ENCODE measurements at regions not wholly inside any gene's neighbourhood (a gene's known extent, or its start where the extent isn't known, plus 50 kb on each side); places are given as distances from the start of the nearest gene placed in this dataset.
"Not testable (repeated sequence)": the region's sequence is repeated elsewhere in the genome, so short reads cannot be mapped to it uniquely, and the experiment has no call there.

DNA sequence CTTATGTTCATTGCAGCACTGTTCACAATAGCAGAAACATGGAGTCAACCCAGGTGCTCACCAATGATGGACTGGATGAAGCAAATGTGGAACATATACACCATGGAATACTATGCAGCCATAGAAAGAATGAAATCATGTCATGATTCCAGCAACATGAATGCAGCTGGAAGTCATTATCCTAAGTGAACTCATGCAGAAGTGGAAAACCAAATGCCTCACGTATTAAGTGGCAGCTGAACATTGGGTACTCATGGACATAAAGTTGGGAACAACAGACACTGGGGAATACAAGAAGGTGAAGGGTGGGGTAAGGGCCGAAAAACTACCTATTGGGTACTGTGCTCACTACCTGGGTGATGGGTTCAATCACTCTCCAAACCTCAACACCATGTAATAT lies 915.9 kb downstream of the UQCRFS1 start:
- DNase-seq (ENCODE audit: low read depth in 2 of 2): no peak

DNA sequence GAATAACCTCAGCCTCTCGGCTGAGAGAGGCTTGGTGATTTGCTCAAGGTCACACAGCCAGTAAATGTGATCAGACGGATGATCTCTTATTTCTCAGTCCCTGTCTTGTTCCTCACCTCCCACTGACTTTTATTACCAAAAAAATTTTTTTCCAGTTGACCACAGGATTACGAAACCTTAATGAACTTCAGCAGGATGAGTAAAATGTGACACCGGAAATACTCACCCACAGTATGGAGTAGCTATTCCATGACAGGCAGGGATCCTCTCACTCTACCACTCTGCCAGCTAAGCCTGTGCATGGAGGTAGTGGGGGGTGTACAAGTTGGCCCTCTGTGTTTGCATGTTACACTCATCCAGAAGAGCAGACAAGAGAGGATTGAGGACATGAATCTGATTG lies 916.4 kb downstream of the UQCRFS1 start:
- no peak for DNase-seq (ENCODE audit: low read depth in 2 of 2)

DNA sequence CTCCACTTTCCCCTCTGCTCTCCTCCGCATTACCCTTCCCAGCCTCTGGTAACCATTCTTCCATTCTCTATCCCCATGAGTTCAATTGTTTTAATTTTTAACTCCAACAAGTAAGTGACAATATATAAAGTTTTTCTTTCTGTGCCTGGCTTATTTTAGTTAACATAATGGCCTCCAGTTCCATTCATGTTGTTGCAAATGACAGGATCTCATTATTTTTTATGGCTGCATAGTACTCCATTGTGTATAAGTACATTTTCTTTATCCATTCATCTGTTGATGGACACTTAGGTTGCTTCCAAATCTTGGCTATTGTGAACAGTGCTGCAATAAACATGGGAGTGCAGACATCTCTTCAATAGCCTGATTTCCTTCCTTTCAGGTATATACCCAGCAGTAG lies 918.0 kb downstream of the UQCRFS1 start:
- not testable (repeated sequence) for DNase-seq (ENCODE audit: low read depth in 2 of 2)

DNA sequence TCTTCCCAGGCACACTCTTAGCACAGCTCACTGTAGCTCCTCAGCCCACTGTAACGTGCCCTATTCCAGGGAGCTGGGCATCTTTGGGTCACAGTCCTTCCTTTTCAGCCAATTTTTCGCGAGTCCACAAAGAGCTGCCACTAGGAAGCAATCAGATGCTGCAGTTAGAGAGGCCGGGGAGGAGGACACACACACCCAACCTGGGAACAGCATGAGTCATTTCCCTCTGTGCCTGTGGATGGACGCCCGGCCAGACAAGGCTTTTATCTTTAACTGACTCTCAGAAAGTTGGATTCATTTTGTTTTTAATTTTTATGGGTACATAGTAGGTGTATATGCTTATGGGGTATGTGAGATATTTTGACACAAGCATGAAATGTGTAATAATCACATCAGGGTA lies 918.6 kb downstream of the UQCRFS1 start:
- DNase-seq (ENCODE audit: low read depth in 2 of 2): no peak

DNA sequence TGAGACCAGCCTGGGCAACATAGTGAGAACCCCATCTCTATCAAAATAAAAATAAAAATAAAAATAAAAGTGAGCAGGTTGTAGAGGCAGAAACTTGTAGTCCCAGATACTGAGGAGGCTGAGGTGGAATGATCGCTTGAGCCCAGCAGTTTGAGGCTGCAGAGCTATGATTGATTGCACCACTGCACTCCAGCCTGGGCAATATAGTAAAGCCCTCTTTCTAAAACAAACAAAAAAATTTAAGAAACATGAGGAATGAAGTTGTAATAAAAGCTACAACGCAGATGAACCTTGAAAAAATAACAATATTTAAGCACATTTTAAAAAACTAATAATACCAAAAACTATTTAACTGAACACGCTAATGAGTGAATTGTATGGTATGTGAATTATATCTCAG lies 919.3 kb downstream of the UQCRFS1 start:
- no peak for DNase-seq (ENCODE audit: low read depth in 2 of 2)

DNA sequence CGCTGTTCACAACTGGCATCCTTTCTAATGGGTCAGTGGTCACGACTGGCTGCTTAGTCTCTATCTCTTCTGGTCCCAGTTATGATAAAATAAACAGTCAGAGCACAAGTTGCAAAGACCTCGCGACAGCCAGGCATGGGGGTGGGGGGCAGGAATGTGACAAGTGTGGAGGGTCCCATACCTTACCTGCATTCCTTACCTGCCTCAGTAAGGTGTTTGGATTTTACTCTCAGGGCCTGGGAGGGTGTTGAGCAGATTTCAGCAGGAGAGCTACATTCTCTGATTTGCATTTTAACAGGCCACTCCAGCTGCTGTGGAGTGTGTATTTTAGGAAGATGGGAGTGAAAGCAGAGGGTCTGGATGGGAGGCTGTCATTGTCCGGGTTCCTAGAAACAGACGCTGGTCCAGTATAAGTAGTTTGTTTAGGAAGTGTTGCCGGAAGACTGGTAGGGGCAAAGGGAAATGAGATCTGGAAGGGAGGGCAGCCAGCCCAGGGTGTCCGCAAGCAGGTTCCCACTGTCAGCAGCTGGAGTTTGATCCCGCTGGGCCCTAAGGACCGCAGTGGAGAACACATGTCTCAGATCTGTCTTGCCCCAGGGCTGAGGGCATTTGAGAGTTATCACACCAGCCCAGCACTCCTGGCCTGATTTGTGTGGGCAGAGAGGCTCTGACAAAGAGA lies 920.0 kb downstream of the UQCRFS1 start:
- no peak for DNase-seq (ENCODE audit: low read depth in 2 of 2)

DNA sequence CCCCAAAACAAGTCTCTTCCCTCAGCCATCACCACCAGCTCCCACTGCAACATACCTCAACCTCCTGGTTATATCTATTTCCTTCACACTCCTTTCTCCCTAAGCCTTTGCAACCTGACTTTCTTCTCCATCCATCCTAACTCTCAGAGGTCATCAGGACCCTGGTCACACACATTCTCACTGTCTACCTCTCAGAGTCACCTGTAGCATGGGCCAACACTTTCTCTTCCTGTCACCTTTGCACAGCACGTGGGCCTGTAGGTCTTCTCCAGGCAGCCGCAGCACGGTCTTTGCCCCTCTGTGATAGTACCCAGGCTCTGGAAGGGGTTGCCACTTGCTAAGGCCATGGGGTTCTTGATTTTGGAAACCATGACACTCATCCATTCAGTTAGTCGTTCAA lies 921.1 kb downstream of the UQCRFS1 start:
- DNase-seq (ENCODE audit: low read depth in 2 of 2): no peak

DNA sequence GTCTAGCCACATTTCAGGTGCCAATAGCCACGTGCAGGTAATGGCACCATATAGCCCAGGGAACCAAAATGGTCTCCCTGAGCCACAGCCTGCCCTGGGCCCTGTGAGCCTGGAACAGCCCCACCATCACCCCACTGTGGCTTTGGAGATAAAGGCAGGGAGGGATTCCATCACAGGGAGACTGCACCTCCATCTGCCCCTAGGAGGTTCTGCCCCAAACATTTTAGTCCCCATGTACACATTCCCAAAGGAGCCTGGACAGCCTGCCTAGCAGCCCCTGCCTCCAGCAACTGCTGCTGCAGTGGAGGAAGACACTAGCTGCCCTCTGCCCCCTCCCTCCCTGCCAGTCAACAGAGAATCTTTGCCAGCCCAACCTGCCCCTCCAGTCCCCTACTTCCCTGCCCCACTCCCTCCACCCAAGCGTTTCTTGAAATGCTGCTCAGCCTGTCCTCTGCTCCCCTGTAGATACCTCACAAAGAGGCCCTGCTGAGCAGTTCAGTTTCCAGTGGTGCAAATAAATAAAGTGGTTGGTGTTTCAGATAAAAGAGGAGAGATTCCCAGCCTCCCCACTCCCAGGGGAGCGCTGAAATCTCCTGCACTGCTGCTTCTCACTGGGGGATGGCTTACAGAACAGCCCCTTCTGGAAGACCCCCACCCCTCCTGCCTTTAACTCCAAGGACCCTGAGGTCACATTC lies 921.8 kb downstream of the UQCRFS1 start:
- no peak for DNase-seq (ENCODE audit: low read depth in 2 of 2)

DNA sequence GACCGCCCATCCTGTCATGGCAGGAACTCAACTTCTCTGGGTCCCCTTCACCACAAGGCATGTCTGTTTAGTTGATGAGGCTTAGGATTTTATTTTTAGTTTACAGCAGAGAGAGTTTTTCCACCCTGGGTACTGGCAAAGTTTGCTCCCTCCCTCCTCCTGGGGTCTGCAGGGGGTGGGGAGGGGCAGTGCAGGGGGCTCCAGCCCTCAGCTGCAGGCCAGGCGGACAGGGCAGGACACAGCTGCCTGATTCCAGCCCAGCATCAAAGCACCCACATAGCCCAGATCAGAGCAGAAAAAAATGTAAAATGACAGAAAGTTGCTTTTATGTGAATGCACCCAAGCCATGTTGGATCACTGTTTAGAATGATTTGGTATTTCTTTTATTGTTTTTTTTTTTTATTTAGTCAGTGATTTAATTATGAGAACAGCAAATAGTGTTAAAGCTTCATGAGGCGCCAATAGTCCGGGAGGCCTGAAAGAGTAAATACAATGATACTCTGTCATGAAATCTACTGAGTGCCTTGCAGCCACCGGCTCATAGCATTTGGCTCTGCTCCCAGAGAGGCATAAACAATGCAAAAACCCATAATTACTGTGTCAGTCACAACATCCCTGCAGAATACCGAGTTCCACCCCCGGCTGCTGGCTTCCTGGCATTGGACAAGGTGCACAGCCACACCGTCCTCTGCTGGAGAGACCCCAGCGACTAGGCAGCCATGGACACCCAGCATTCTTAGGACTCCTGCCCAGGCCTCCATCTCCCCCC lies 923.5 kb downstream of the UQCRFS1 start:
- DNase-seq (ENCODE audit: low read depth in 2 of 2): no peak

DNA sequence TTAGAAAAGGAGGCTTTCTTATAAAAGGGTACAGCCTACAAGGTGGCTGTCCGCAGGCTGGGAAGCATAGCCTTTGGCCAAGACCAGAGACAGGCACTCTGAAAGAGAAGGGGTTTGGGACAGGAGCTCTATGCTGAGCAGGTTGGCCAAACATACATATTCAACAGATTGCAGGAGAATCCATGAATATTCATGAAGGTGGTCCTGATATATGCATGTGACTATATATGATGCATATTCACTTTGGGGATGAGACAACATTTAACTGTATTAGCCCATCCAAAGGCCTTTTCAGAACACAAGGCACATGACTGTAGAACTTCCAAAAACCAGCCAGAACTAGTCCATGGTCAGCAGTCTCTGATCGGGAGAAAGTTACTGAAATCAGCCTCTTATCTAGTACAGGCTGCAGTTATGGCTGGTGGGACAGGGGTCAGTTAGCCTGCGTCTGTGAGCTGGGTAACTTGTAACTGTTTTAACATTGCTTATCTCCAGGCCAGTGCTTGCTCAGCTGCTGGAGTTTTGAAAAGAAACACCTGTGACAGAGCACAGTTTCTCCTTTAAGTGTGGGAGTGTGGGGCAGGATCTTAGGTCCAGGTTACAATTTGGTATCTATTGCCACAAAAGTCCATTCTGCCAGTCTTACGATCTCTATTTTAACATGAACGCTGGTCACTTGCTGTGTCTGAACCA lies 924.2 kb downstream of the UQCRFS1 start:
- no peak for DNase-seq (ENCODE audit: low read depth in 2 of 2)

DNA sequence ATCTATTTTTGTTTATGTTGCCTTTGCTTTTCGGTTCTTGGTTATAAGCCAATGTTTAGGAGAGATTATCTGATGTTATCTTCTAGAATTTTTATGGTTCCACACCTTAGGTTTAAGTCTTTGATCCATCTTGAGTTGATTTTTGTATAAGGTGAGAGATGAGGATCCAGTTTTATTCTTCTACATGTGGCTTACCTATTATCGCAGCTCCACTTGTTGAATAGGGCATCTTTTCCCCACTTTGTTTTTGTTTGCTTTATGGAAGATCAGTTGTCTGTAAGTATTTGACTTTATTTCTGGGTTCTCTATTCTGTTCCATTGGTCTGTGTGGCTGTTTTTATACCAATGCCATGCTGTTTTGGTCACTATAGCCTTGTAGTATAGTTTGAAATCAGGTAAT lies 927.0 kb downstream of the UQCRFS1 start:
- no peak for DNase-seq (ENCODE audit: low read depth in 2 of 2)

DNA sequence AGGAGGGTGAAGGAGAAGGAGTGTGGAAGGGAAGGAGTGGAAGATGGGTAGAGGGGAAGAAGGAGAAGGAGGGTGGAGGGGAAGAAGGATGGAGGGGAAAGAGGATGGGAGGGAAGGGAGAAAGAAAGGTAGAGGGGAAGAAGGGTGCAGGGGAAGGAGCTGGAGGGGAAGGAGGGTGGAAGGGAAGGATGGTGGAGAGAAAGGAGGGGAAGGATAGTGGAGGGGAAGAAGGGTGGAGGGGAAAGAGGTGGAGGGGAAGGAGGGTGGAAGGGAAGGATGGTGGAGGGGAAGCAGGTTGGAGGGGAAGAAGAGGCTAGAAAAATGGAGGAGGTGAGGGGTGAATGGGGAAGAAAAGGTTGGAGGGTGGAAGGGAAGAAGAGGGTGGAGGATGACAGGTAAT lies 927.9 kb downstream of the UQCRFS1 start:
- no peak for DNase-seq (ENCODE audit: low read depth in 2 of 2)

DNA sequence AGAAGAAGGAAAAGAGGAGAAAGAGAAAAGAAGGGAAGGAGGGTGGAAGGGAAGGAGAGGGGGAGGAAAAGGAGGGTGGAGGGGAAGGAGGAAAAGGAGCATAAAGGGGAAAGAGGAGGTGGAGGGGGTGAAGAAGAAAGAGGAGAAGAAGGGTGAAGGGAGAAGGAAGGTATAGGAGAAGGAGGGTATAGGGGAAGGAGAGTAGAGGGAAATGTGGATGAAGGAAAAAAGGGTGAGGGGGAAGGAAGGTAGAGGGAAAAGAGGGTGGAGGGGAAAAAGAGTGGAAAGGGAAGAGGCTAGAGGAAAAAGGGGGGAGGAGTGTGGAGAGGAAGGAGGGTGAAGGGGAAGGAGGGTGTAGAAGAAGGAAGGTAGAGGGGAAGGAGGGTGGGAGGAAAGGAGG lies 928.6 kb downstream of the UQCRFS1 start:
- DNase-seq (ENCODE audit: low read depth in 2 of 2): no peak

DNA sequence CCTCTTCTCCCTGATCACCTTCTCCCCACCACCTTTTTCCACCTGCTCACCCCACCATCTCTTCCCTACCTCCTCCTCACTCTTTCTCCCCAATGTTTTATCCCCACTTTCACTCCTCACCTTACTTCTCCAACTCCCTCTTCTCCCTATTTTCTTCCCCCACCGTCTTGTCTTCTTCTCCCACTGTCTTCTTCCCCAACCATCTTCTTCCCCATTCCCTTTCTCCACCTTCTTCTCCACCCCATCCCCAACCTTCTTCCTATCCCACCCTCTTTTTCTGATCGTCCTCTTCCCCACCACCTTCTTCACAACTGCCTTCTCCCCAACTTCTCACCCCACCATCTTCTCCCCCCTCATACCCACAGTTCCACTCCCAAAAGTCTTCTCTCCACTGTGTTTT lies 929.4 kb downstream of the UQCRFS1 start:
- DNase-seq (ENCODE audit: low read depth in 2 of 2): no peak

DNA sequence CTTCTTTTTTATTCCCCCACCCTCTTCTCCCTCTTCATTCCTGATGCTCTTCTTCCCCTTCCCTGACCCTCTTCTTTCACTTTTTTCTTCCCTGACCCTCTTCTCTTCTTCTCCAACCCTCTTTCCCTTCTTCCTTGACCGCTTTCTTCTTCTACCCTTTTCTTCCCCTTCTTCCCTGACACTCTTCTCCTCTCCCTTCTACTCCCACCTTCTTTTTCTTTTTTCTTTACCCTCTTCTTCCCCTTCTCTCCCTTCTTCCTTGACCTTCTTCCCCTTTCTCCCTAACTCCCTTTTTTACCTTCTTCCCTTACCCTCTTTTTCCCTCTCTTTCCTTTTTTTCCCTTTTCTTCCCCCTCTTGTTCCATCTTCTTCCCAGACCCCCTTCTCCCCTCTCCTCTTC lies 931.3 kb downstream of the UQCRFS1 start:
- DNase-seq (ENCODE audit: low read depth in 2 of 2): no peak

DNA sequence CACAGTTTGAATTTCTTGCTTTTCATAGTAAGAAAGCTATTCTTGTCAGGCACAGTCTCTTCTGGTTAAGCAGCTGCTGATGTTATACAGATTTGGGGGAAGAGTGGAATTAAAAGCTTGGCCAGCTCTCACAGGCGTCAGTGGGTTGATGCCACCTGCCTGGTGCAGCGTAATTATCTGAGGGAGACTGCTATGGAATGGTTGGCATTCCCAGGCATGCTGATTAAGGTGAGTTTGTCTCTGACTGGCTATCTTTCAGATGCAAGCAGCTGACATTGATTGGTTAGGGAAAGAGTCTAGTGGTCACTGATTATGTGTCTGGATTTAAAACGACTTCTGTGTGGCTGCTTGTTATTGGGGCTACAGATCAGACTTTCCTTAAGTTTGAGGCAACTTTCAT lies 948.4 kb downstream of the UQCRFS1 start:
- DNase-seq (ENCODE audit: low read depth in 2 of 2): no peak

DNA sequence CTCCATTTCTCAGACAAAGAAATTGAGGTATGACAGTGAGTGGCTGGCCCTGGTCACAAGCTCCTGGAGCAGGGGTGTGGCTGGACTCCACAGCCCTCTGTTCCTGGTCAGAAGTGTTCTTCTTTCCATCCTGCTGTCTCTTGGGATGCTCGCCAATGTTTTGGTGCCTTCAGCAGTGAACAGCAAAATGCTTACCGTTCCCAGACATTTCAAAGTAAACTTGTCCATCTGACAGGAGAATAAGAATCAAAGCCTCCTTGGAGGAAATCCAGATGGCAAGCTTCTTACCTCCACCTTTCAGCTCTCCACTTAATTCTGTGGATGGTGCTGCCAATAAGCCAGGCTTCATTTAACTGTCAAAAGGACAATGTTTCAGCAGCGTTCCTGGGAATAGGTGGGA lies 954.1 kb downstream of the UQCRFS1 start:
- DNase-seq (ENCODE audit: low read depth in 2 of 2): no peak

DNA sequence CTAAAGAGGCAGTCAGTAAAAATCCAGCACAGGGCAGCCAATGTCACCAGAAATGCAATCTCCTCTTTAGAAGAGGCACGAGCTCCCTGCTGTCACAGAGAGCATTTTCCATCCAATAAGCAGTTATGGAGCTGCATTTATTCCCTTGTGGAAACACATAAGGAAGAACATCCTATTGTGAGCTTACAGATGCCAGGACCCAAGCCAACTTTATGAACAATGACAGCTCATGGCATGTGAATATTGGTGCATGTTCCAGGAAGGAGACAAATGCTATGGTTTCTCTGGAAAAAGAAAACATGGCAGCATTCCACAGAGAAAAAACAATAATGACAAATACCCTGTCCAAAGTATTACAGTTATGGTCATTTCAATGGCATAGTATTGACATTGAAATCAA lies 955.6 kb downstream of the UQCRFS1 start:
- DNase-seq (ENCODE audit: low read depth in 2 of 2): no peak

DNA sequence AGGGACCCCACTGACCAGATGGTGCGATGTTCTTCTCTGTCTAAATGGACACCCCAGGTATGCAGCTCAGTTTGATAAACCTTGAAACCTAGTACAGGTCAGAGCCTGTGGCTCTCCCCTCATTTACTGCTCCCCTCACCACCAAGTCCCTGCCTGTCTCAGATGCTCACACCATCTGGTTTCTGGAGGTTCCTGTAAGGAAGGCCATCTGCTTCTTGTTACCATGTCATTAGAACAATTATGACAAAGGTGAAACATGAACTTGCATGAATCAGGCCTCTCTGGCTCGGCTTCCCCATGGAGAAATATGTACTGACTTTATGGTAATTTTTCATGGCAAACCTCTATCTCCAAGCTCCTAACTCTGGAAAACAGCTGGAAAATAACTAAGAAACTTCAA lies 965.7 kb downstream of the UQCRFS1 start:
- DNase-seq (ENCODE audit: low read depth in 2 of 2): no peak

DNA sequence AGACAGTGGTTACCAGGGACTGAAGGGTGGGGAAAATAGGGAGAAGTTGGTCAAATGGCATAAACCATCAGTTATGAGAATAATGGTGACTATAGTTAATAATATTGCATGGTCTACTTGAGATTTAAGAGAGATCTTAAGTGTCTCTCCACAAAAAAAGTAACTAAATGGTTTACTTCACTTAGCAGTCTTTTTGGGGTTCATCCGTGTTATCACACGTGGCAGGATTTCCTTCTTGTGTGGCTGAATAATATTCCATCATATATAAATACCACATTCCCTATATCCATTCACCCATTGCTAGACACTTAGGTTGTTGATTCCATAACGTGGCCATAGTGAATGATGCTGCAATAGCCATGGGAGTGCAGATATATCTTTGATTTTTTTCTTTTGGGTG lies 967.0 kb downstream of the UQCRFS1 start:
- no peak for DNase-seq (ENCODE audit: low read depth in 2 of 2)

DNA sequence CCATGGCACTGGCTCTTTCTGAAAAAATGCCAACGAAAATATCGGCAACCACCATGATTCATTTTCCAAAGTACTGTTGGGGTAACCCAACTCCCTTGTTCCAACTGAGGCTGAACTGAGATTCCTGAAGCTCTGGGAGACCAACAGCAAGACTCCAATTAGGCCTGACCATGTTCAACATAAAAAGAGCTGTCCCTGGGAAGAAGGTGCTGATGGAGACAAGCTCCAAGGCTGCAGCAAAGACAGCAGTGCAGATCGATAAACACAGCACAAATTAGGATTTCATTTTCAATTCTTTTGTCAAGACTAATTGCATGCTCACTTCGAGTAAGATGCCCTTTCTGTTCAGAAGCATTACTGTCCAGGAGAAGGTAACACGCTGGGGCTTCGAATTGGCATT lies 968.0 kb downstream of the UQCRFS1 start:
- DNase-seq (ENCODE audit: low read depth in 2 of 2): no peak

DNA sequence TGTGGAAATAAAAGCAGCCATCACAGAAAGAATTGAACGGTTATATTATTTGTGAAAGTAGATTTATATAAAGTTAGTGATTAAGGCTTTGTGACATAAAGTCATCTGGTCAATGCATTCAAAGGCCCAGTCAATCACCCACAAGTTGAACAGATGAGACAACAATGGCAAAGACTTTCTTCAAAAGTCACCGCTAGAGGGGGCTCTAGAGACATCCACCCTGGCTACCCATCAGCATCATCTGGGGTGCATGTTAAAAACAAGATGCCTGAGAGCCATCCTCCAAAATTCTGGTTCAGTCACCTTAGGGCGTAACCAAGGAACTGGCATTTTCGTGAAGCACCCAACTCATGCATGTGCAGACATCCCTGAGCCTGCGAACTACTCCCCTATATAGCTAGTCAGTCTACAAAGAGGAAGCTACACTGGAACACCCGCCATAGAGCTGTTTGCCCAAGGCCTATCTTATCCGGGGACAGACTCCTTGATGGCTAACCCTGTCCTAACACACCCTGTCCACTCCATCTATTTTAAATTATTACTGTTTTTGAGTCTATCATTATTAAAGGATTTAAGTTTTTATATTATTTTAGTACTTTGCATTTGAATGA lies 970.5 kb downstream of the UQCRFS1 start:
- no peak for DNase-seq (ENCODE audit: low read depth in 2 of 2)
